ENCODE measurements at regions not wholly inside any gene's neighbourhood (a gene's known extent, or its start where the extent isn't known, plus 50 kb on each side); places are given as distances from the start of the nearest gene placed in this dataset.
"Not testable (repeated sequence)": the region's sequence is repeated elsewhere in the genome, so short reads cannot be mapped to it uniquely, and the experiment has no call there.

DNA sequence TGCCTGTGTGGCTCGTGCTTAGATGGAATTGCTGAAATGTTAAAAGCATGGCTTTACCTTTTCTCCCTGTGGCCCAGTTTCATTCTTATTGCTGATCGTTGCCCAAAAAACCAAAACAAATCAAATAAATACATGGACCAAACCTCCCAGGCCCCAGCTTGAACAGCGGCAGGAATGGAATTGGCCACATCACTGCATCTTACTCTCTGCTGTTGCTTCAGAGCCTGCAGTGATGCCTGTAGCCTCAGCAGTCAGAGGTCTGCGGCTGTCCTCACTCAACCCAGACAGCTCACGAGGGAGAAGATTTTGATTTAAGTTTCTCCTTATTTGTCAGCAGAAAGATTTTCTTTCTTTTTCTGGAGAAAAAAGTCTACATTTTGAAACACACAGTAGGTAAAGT, 91.5 kb downstream of the NPIPB11 start:
- peaks cover 29% of the 10 kb centered on the region for H3K27me3 ChIP-seq (ENCODE audit: control insufficient read depth, insufficient read depth, low read length)
- H3K4me1 ChIP-seq (ENCODE audit: control insufficient read depth, insufficient read depth, low read length): peaks cover 4% of the 10 kb centered on the region
- H3K9me3 ChIP-seq (replicated peaks; ENCODE audit: low read length): no peaks in the 10 kb centered on the region
- no peak overlapping the region for H3K4me3 ChIP-seq (ENCODE audit: low read length)
- no peaks in the 10 kb centered on the region for H3K36me3 ChIP-seq (ENCODE audit: insufficient read depth, low read length)
- H3K9ac ChIP-seq (ENCODE audit: low read depth, low read length): no peak overlapping the region
- H3K4me2 ChIP-seq (ENCODE audit: low read length): no peak overlapping the region

DNA sequence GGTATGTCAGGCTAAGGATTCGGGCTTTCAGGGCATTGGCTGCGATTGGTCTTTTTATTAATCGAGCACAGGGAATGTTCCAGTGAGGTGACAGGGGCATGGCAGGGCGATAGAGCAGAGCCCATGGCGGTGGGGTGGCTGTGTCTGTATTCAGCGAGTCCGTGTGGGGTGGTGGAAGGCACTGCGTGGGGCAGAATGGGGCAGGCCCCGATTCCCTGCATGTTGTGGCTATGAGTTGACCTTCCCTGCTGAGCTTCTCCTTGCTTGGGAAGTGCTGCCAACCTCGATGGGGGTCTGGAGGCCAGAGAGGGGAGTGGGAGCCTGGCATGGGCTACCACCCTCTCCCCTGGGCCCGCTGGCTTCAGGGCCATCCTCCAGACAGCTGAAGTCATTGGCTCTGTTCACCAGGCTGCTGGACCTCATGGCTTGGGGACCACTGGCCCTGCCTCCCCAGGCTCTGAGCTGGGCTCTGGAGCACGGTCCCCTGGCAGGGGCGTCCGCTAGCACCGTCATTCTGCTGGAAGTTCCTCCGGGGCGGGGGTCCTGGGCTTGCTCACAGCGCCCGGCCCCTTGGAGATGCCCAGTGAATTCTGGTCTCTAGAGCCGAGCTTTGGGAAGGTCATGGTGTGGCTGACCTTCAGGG, 92.1 kb downstream of the NPIPB11 start:
- Histone ChIP-seq H3K36me3 (ENCODE audit: insufficient read depth, low read length) (no peaks in the 10 kb centered on the region), H3K4me3 (ENCODE audit: low read length) (no peak overlapping the region), H3K27me3 (ENCODE audit: control insufficient read depth, insufficient read depth, low read length) (peaks cover 29% of the 10 kb centered on the region), H3K9ac (ENCODE audit: low read depth, low read length) (no peak overlapping the region), H3K9me3 (replicated peaks; ENCODE audit: low read length) (no peaks in the 10 kb centered on the region), H3K4me1 (ENCODE audit: control insufficient read depth, insufficient read depth, low read length) (peaks cover 4% of the 10 kb centered on the region), H3K4me2 (ENCODE audit: low read length) (no peak overlapping the region)

- Histone ChIP-seq H3K36me3 (ENCODE audit: insufficient read depth, low read length) (no peaks in the 10 kb centered on the region), H3K27me3 (ENCODE audit: control insufficient read depth, insufficient read depth, low read length) (peaks cover 31% of the 10 kb centered on the region), H3K9me3 (replicated peaks; ENCODE audit: low read length) (no peaks in the 10 kb centered on the region), H3K4me1 (ENCODE audit: control insufficient read depth, insufficient read depth, low read length) (peaks cover 6% of the 10 kb centered on the region), H3K9ac (ENCODE audit: low read depth, low read length) (no peak overlapping the region), H3K4me2 (ENCODE audit: low read length) (no peak overlapping the region), H3K4me3 (ENCODE audit: low read length) (no peak overlapping the region)
These were observed 92.9 kb downstream of the NPIPB11 start for GRCh38 chr16:29313559-29314048.

- no peak overlapping the region for H3K9ac ChIP-seq (ENCODE audit: low read depth, low read length)
- peaks cover 31% of the 10 kb centered on the region for H3K27me3 ChIP-seq (ENCODE audit: control insufficient read depth, insufficient read depth, low read length)
- H3K9me3 ChIP-seq (replicated peaks; ENCODE audit: low read length): no peaks in the 10 kb centered on the region
- peaks cover 8% of the 10 kb centered on the region for H3K4me1 ChIP-seq (ENCODE audit: control insufficient read depth, insufficient read depth, low read length)
- no peaks in the 10 kb centered on the region for H3K36me3 ChIP-seq (ENCODE audit: insufficient read depth, low read length)
- H3K4me2 ChIP-seq (ENCODE audit: low read length): no peak overlapping the region
- H3K4me3 ChIP-seq (ENCODE audit: low read length): no peak overlapping the region
These were observed 93.5 kb downstream of the NPIPB11 start for GRCh38 chr16:29312835-29313558.

- H3K9ac ChIP-seq (ENCODE audit: low read depth, low read length); H3K4me3 ChIP-seq (ENCODE audit: low read length); H3K4me2 ChIP-seq (ENCODE audit: low read length); H3K36me3 ChIP-seq (ENCODE audit: insufficient read depth, low read length); H3K9me3 ChIP-seq (replicated peaks; ENCODE audit: low read length): not testable (repeated sequence)
- peaks cover 31% of the 10 kb centered on the region for H3K27me3 ChIP-seq (ENCODE audit: control insufficient read depth, insufficient read depth, low read length)
- H3K4me1 ChIP-seq (ENCODE audit: control insufficient read depth, insufficient read depth, low read length): peaks cover 14% of the 10 kb centered on the region
These were observed 94.2 kb downstream of the NPIPB11 start for GRCh38 chr16:29312345-29312675.

- no peaks in the 10 kb centered on the region for H3K36me3 ChIP-seq (ENCODE audit: insufficient read depth, low read length)
- no peak overlapping the region for H3K9ac ChIP-seq (ENCODE audit: low read depth, low read length)
- H3K4me2 ChIP-seq (ENCODE audit: low read length): no peak overlapping the region
- peaks cover 25% of the 10 kb centered on the region for H3K27me3 ChIP-seq (ENCODE audit: control insufficient read depth, insufficient read depth, low read length)
- H3K4me3 ChIP-seq (ENCODE audit: low read length): no peak overlapping the region
- no peaks in the 10 kb centered on the region for H3K9me3 ChIP-seq (replicated peaks; ENCODE audit: low read length)
- H3K4me1 ChIP-seq (ENCODE audit: control insufficient read depth, insufficient read depth, low read length): peaks cover 14% of the 10 kb centered on the region
These were observed 94.8 kb downstream of the NPIPB11 start for GRCh38 chr16:29311461-29312344.

DNA sequence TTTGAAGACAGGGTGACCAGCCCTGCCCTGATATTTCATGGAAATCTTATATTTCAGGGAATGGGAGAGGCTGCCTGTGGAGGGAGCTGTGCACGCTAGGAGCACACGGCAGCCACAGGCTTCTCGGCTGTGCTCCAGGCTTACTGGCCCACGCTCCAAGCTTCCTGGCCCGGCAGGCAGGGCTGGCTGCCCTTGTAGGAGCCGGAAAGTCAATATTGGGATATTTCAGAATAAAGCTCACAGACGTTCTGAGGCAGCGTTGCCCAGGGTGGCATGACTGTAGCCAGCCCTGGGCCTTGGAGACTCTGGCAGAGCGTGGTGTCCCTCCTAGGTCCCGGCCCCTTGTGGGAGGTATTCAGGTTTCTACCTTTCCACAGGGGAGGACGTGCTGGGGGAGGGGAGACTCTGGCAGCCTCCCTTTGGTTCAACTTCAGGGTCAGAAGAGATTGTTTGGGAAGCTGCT, 95.6 kb downstream of the NPIPB11 start:
- H3K9me3 ChIP-seq (replicated peaks; ENCODE audit: low read length): no peaks in the 10 kb centered on the region
- H3K36me3 ChIP-seq (ENCODE audit: insufficient read depth, low read length): no peaks in the 10 kb centered on the region
- H3K9ac ChIP-seq (ENCODE audit: low read depth, low read length): no peak overlapping the region
- no peak overlapping the region for H3K4me3 ChIP-seq (ENCODE audit: low read length)
- H3K27me3 ChIP-seq (ENCODE audit: control insufficient read depth, insufficient read depth, low read length): peaks cover 22% of the 10 kb centered on the region
- H3K4me2 ChIP-seq (ENCODE audit: low read length): no peak overlapping the region
- H3K4me1 ChIP-seq (ENCODE audit: control insufficient read depth, insufficient read depth, low read length): peaks cover 14% of the 10 kb centered on the region

- H3K4me1 ChIP-seq (ENCODE audit: control insufficient read depth, insufficient read depth, low read length): peaks cover 14% of the 10 kb centered on the region
- H3K9ac ChIP-seq (ENCODE audit: low read depth, low read length); H3K9me3 ChIP-seq (replicated peaks; ENCODE audit: low read length); H3K4me3 ChIP-seq (ENCODE audit: low read length); H3K4me2 ChIP-seq (ENCODE audit: low read length); H3K36me3 ChIP-seq (ENCODE audit: insufficient read depth, low read length): not testable (repeated sequence)
- H3K27me3 ChIP-seq (ENCODE audit: control insufficient read depth, insufficient read depth, low read length): peaks cover 17% of the 10 kb centered on the region
These were observed 96.3 kb downstream of the NPIPB11 start for GRCh38 chr16:29310243-29310642.

GRCh38 chr16:29309601-29310000, 96.9 kb downstream of the NPIPB11 start:
- peaks cover 16% of the 10 kb centered on the region for H3K27me3 ChIP-seq (ENCODE audit: control insufficient read depth, insufficient read depth, low read length)
- H3K4me1 ChIP-seq (ENCODE audit: control insufficient read depth, insufficient read depth, low read length): peaks cover 14% of the 10 kb centered on the region
- not testable (repeated sequence) for H3K9me3 ChIP-seq (replicated peaks; ENCODE audit: low read length); H3K4me3 ChIP-seq (ENCODE audit: low read length); H3K4me2 ChIP-seq (ENCODE audit: low read length); H3K36me3 ChIP-seq (ENCODE audit: insufficient read depth, low read length); H3K9ac ChIP-seq (ENCODE audit: low read depth, low read length)

- peaks cover 19% of the 10 kb centered on the region for H3K27me3 ChIP-seq (ENCODE audit: control insufficient read depth, insufficient read depth, low read length)
- H3K4me1 ChIP-seq (ENCODE audit: control insufficient read depth, insufficient read depth, low read length): peaks cover 14% of the 10 kb centered on the region
- no peak overlapping the region for H3K9ac ChIP-seq (ENCODE audit: low read depth, low read length)
- H3K4me2 ChIP-seq (ENCODE audit: low read length): no peak overlapping the region
- no peaks in the 10 kb centered on the region for H3K9me3 ChIP-seq (replicated peaks; ENCODE audit: low read length)
- no peak overlapping the region for H3K4me3 ChIP-seq (ENCODE audit: low read length)
- H3K36me3 ChIP-seq (ENCODE audit: insufficient read depth, low read length): no peaks in the 10 kb centered on the region
These were observed 97.6 kb downstream of the NPIPB11 start for GRCh38 chr16:29308644-29309546.
